A549 (cell line): ENCODE measurements at regions not wholly inside any gene's neighbourhood (a gene's known extent, or its start where the extent isn't known, plus 50 kb on each side); places are given as distances from the start of the nearest gene placed in this dataset.

ENCODE experiments used
- CEBPB ChIP-seq, 2 experiments: fragments of >200 bp in 1 of 2; sonication (Bioruptor Twin) in 1 of 2; formaldehyde crosslinking in 1 of 2; IDR thresholded peaks; 2 replicates each; pipeline ENCODE4 v1.6.1; 2012 to 2016
- EP300 ChIP-seq, 2 experiments: fragments of >200 bp; sonication (Bioruptor Twin); formaldehyde crosslinking; IDR thresholded peaks; 2 replicates in 1 of 2; 3 replicates in 1 of 2; pipeline ENCODE4 v1.6.1; 2016 to 2017
- JUNB ChIP-seq: fragments of >200 bp; sonication (Bioruptor Twin); formaldehyde crosslinking; IDR thresholded peaks from 2 replicates; pipeline ENCODE4 v1.6.1; 2016
- KDM1A ChIP-seq: fragments of 200-600 bp; sonication (generic); IDR thresholded peaks from 2 replicates; pipeline ENCODE4 v1.6.1; 2016; ENCODE audit warnings: low read depth, mild to moderate bottlenecking
- POLR2A ChIP-seq: IDR thresholded peaks from 2 replicates; pipeline ENCODE4 v1.6.1; 2012; ENCODE audit warnings: mild to moderate bottlenecking, low read length
- RFX5 ChIP-seq: fragments of 450-650 bp; IDR thresholded peaks from 2 replicates; pipeline ENCODE4 v1.7.1; 2014; ENCODE audit warnings: antibody characterized with exemption, mild to moderate bottlenecking, moderate library complexity
- TP53 ChIP-seq: fragments of 250-450 bp; sonication (Bioruptor Pico); IDR thresholded peaks from 2 replicates; pipeline ENCODE4 v1.5.0; 2021; ENCODE audit warnings: mild to moderate bottlenecking, moderate library complexity
- ZFP36 ChIP-seq: fragments of 450-650 bp; IDR thresholded peaks from 2 replicates; pipeline ENCODE4 v1.6.1; 2014; ENCODE audit warnings: borderline replicate concordance; ENCODE audit not compliant: partially characterized antibody
- TF ChIP-seq, protein P1 (sequence below): fragments of >200 bp; sonication (Bioruptor Twin); formaldehyde crosslinking; IDR thresholded peaks from 3 replicates; pipeline ENCODE4 v1.5.1; 2016
- TF ChIP-seq, protein P2 (sequence below): IDR thresholded peaks from 2 replicates; pipeline ENCODE4 v1.6.1; 2012
- TF ChIP-seq, protein P3 (sequence below): fragments of 200-600 bp; sonication (generic); IDR thresholded peaks from 2 replicates; pipeline ENCODE4 v1.6.1; 2016; ENCODE audit warnings: antibody characterized with exemption, mild to moderate bottlenecking, moderate library complexity

DNA sequence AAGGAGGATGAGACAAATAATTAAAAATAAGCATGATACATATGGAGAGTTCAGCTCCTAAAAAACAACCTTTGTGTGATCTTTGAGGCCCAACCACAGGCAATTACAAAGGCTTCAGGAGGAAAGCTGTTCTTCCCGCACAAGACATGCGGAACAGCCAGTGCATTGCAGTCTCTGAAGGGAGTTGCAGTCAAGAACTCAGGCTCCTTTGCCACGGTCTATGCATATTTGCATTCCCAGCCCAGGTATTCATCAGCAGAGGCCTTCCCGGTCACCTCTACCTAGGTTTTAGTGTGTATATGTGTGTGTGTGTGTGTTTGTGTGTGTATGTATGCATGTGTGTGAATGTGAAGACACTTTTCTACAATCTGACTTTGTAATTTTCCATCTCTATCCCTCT, 600.6 kb upstream of the PCDH10 start:
- TF ChIP-seq, protein P1, sequence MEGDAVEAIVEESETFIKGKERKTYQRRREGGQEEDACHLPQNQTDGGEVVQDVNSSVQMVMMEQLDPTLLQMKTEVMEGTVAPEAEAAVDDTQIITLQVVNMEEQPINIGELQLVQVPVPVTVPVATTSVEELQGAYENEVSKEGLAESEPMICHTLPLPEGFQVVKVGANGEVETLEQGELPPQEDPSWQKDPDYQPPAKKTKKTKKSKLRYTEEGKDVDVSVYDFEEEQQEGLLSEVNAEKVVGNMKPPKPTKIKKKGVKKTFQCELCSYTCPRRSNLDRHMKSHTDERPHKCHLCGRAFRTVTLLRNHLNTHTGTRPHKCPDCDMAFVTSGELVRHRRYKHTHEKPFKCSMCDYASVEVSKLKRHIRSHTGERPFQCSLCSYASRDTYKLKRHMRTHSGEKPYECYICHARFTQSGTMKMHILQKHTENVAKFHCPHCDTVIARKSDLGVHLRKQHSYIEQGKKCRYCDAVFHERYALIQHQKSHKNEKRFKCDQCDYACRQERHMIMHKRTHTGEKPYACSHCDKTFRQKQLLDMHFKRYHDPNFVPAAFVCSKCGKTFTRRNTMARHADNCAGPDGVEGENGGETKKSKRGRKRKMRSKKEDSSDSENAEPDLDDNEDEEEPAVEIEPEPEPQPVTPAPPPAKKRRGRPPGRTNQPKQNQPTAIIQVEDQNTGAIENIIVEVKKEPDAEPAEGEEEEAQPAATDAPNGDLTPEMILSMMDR = no peak
- no peak for TF ChIP-seq EP300 (IDR thresholded peaks at IDR 0.05)
- TF ChIP-seq POLR2A = no peak
- TF ChIP-seq, protein P2, sequence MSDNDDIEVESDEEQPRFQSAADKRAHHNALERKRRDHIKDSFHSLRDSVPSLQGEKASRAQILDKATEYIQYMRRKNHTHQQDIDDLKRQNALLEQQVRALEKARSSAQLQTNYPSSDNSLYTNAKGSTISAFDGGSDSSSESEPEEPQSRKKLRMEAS = no peak
- TF ChIP-seq RFX5 = no peak
- no peak for TF ChIP-seq KDM1A
- TF ChIP-seq, protein P3, sequence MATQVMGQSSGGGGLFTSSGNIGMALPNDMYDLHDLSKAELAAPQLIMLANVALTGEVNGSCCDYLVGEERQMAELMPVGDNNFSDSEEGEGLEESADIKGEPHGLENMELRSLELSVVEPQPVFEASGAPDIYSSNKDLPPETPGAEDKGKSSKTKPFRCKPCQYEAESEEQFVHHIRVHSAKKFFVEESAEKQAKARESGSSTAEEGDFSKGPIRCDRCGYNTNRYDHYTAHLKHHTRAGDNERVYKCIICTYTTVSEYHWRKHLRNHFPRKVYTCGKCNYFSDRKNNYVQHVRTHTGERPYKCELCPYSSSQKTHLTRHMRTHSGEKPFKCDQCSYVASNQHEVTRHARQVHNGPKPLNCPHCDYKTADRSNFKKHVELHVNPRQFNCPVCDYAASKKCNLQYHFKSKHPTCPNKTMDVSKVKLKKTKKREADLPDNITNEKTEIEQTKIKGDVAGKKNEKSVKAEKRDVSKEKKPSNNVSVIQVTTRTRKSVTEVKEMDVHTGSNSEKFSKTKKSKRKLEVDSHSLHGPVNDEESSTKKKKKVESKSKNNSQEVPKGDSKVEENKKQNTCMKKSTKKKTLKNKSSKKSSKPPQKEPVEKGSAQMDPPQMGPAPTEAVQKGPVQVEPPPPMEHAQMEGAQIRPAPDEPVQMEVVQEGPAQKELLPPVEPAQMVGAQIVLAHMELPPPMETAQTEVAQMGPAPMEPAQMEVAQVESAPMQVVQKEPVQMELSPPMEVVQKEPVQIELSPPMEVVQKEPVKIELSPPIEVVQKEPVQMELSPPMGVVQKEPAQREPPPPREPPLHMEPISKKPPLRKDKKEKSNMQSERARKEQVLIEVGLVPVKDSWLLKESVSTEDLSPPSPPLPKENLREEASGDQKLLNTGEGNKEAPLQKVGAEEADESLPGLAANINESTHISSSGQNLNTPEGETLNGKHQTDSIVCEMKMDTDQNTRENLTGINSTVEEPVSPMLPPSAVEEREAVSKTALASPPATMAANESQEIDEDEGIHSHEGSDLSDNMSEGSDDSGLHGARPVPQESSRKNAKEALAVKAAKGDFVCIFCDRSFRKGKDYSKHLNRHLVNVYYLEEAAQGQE = no peak
- no peak for TF ChIP-seq JUNB
- TF ChIP-seq ZFP36 = no peak
- no peak for TF ChIP-seq CEBPB (IDR thresholded peaks at IDR 0.05)
- TF ChIP-seq TP53 = no peak
